GM23338 (cell line): ENCODE measurements at regions not wholly inside any gene's neighbourhood (a gene's known extent, or its start where the extent isn't known, plus 50 kb on each side); places are given as distances from the start of the nearest gene placed in this dataset.

ENCODE experiments used
- ATAC-seq: fragments of 200-7000 bp; cut with Tn5 transposase; 3 replicates; pipeline ENCODE4 v1.9.1; 2020
- DNase-seq: peaks from one replicate; pipeline ENCODE4 v3.0.0-alpha.2; 2015; ENCODE audit warnings: low spot score
- H2AFZ ChIP-seq: fragments of 200-600 bp; sonication (generic); 2 replicates; pipeline ENCODE4 v1.8.0; 2016; ENCODE audit warnings: antibody characterized with exemption, mild to moderate bottlenecking, moderate library complexity
- H3F3A ChIP-seq: fragments of 200-600 bp; sonication (generic); replicated peaks from 2 replicates; pipeline ENCODE4 v1.8.0; 2017; ENCODE audit warnings: antibody characterized with exemption, mixed run types, low read depth
- H3K27ac ChIP-seq: fragments of 200-600 bp; sonication (generic); 2 replicates; pipeline ENCODE4 v1.6.1; 2016; ENCODE audit warnings: low read depth
- H3K27me3 ChIP-seq: fragments of 200-600 bp; sonication (generic); 2 replicates; pipeline ENCODE4 v1.8.0; 2016; ENCODE audit warnings: mild to moderate bottlenecking, mixed run types, moderate library complexity; ENCODE audit not compliant: insufficient read depth
- H3K36me3 ChIP-seq: fragments of 200-600 bp; sonication (generic); 2 replicates; pipeline ENCODE4 v1.8.0; 2016; ENCODE audit warnings: mild to moderate bottlenecking; ENCODE audit not compliant: insufficient read depth
- H3K4me1 ChIP-seq: fragments of 200-600 bp; sonication (generic); 2 replicates; pipeline ENCODE4 v1.8.0; 2016; ENCODE audit warnings: mild to moderate bottlenecking, moderate library complexity; ENCODE audit not compliant: insufficient read depth
- H3K4me2 ChIP-seq: fragments of 200-600 bp; sonication (generic); 2 replicates; pipeline ENCODE4 v1.7.1; 2017; ENCODE audit warnings: mixed run types
- H3K4me3 ChIP-seq: fragments of 200-600 bp; sonication (generic); 2 replicates; pipeline ENCODE4 v1.6.1; 2016; ENCODE audit warnings: mixed run types
- H3K79me2 ChIP-seq: fragments of 200-600 bp; sonication (generic); replicated peaks from 2 replicates; pipeline ENCODE4 v1.8.0; 2017; ENCODE audit warnings: mild to moderate bottlenecking; ENCODE audit not compliant: insufficient read depth
- H3K9me2 ChIP-seq: fragments of 200-600 bp; sonication (generic); 2 replicates; pipeline ENCODE4 v1.8.0; 2017; ENCODE audit not compliant: insufficient read depth
- H4K20me1 ChIP-seq: fragments of 200-600 bp; sonication (generic); replicated peaks from 2 replicates; pipeline ENCODE4 v1.8.0; 2017; ENCODE audit warnings: mild to moderate bottlenecking; ENCODE audit not compliant: insufficient read depth
- H3K27ac Mint-ChIP-seq: 2 replicates; pipeline ENCODE4 v1.8.0; 2020; ENCODE audit warnings: inconsistent platforms, mild to moderate bottlenecking, moderate library complexity, mixed read lengths
- H3K27me3 Mint-ChIP-seq: 3 replicates; pipeline ENCODE4 v1.8.0; 2022; ENCODE audit warnings: low read depth, mild to moderate bottlenecking, moderate library complexity, mixed read lengths, inconsistent platforms; ENCODE audit not compliant: insufficient read depth, poor library complexity
- H3K36me3 Mint-ChIP-seq: 3 replicates; pipeline ENCODE4 v1.8.0; 2021; ENCODE audit warnings: low read depth, mild to moderate bottlenecking, inconsistent platforms, moderate library complexity, mixed read lengths
- H3K4me1 Mint-ChIP-seq: 3 replicates; pipeline ENCODE4 v1.8.0; 2020; ENCODE audit warnings: mild to moderate bottlenecking, inconsistent platforms, mixed read lengths
- H3K4me3 Mint-ChIP-seq: 3 replicates; pipeline ENCODE4 v1.8.0; 2021; ENCODE audit warnings: moderate library complexity, mild to moderate bottlenecking, inconsistent platforms, mixed read lengths
- H3K9me3 Mint-ChIP-seq: 3 replicates; pipeline ENCODE4 v1.8.0; 2020; ENCODE audit warnings: moderate library complexity, mild to moderate bottlenecking, inconsistent platforms, mixed read lengths
- CREB1 ChIP-seq: fragments of 250-450 bp; sonication (Bioruptor Pico); IDR thresholded peaks from 2 replicates; pipeline ENCODE4 v1.5.0; 2020; ENCODE audit warnings: low read depth, mild to moderate bottlenecking, moderate library complexity
- ETS1 ChIP-seq: IDR thresholded peaks from 2 replicates; pipeline ENCODE4 v1.6.1; 2016; ENCODE audit warnings: antibody characterized with exemption
- ZNF114 ChIP-seq: fragments of 250-450 bp; sonication (Bioruptor Pico); IDR thresholded peaks from 2 replicates; pipeline ENCODE4 v1.5.0; 2020; ENCODE audit warnings: mild to moderate bottlenecking, moderate library complexity
- ZNF462 ChIP-seq: fragments of 250-450 bp; sonication (Bioruptor Pico); IDR thresholded peaks from 2 replicates; pipeline ENCODE4 v1.5.0; 2020; ENCODE audit warnings: mild to moderate bottlenecking, moderate library complexity

GRCh38 chr12:105819549-105819948 is 319.2 kb downstream of the NUAK1 start:
- H3K4me3 ChIP-seq, result no peak overlapping the region
- no peak for DNase-seq
- Mint-ChIP-seq H3K27me3 (no peaks in the 10 kb centered on the region), H3K9me3 (no peaks in the 10 kb centered on the region; the same call in 2 of the 3 replicates), H3K4me1 (peaks cover 14% of the 10 kb centered on the region; the same call in 2 of the 3 replicates), H3K27ac (no peak overlapping the region), H3K36me3 (no peaks in the 10 kb centered on the region), H3K4me3 (no peak overlapping the region)
- no peaks in the 10 kb centered on the region for H3K36me3 ChIP-seq
- no peak overlapping the region for H3K27ac ChIP-seq
- no peak overlapping the region for H3K4me2 ChIP-seq
- TF ChIP-seq CREB1 (no peak), ETS1 (no peak), ZNF462 (CRISPR knock-in tag) (no peak)
- no peaks in the 10 kb centered on the region for H3F3A ChIP-seq
- H2AFZ ChIP-seq, result no peak overlapping the region
- peaks cover 6% of the 10 kb centered on the region; the same call in 1 of the 2 replicates for H3K9me2 ChIP-seq
- H3K4me1 ChIP-seq, result peaks cover 10% of the 10 kb centered on the region
- ATAC-seq, result no peak
- no peaks in the 10 kb centered on the region for H3K79me2 ChIP-seq
- no peaks in the 10 kb centered on the region for H4K20me1 ChIP-seq
- H3K27me3 ChIP-seq, result no peaks in the 10 kb centered on the region

DNA sequence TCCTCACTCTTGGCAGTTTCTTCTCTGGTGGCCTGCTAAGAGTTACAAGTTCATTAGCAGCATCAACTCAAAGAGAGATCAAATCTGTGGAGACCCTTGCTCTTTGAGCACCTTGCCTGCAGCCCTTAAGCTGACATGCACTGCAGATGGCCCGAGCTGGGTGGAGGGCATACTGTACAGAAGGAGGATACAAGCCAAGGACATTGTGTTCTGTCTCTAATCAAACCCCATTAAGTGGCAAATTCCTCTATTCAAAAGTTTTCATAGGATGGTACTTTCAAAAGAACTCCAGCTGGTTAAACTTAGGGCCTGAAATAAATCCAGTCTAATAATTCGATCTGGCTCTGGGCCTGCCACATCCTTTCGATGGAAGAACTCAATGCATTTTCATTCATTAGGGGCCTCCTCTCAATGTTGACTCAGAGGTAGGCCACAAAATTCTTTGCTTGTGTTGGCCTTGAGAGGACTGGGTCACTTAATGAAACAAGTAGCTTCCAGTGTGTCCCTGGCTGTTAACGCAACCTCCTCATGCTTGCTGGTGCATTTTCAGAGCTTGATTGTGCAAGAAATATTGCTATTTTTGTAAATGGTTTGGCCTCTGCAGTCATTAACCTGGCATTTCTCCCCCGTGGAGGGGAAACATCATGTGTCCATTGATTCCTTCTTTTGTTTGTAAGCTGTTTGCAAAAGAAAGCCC is 318.2 kb downstream of the NUAK1 start:
- Histone ChIP-seq H4K20me1 (no peaks in the 10 kb centered on the region), H3K4me2 (no peak overlapping the region), H3F3A (no peaks in the 10 kb centered on the region), H3K4me1 (peaks cover 10% of the 10 kb centered on the region), H3K79me2 (no peaks in the 10 kb centered on the region), H2AFZ (peak overlapping the region; percentile 24; the same call in 1 of the 2 replicates), H3K4me3 (no peak overlapping the region), H3K27me3 (no peaks in the 10 kb centered on the region), H3K27ac (no peak overlapping the region), H3K9me2 (peaks cover 6% of the 10 kb centered on the region; the same call in 1 of the 2 replicates), H3K36me3 (no peaks in the 10 kb centered on the region)
- H3K36me3 Mint-ChIP-seq, result no peaks in the 10 kb centered on the region
- ATAC-seq (no peak; the same call in 2 of the 3 replicates), DNase-seq (peak; percentile 14)
- H3K4me3 Mint-ChIP-seq, result no peak overlapping the region
- no peaks in the 10 kb centered on the region; the same call in 1 of the 3 replicates for H3K9me3 Mint-ChIP-seq
- no peak overlapping the region for H3K27ac Mint-ChIP-seq
- no peaks in the 10 kb centered on the region for H3K27me3 Mint-ChIP-seq
- no peak for TF ChIP-seq ZNF114 (CRISPR knock-in tag)
- no peak for TF ChIP-seq ETS1
- TF ChIP-seq CREB1, result no peak
- peaks cover 14% of the 10 kb centered on the region; the same call in 2 of the 3 replicates for H3K4me1 Mint-ChIP-seq
